HUES6 (cell line): ENCODE measurements at regions not wholly inside any gene's neighbourhood (a gene's known extent, or its start where the extent isn't known, plus 50 kb on each side); places are given as distances from the start of the nearest gene placed in this dataset.
"Not testable (repeated sequence)": the region's sequence is repeated elsewhere in the genome, so short reads cannot be mapped to it uniquely, and the experiment has no call there.

Source experiments
- H3K27ac ChIP-seq: 2 replicates; pipeline ENCODE4 v1.7.0; 2013; ENCODE audit warnings: low read depth, mild to moderate bottlenecking, low read length, inconsistent platforms
- H3K27me3 ChIP-seq: 2 replicates; pipeline ENCODE4 v1.6.1; 2013; ENCODE audit warnings: low read length; ENCODE audit not compliant: control insufficient read depth, insufficient read depth
- H3K36me3 ChIP-seq: 2 replicates; pipeline ENCODE4 v1.6.1; 2013; ENCODE audit warnings: low read length; ENCODE audit not compliant: control insufficient read depth, insufficient read depth
- H3K4me1 ChIP-seq: 2 replicates; pipeline ENCODE4 v1.6.1; 2013; ENCODE audit warnings: low read length; ENCODE audit not compliant: control insufficient read depth, insufficient read depth
- H3K4me3 ChIP-seq: 2 replicates; pipeline ENCODE4 v1.5.1; 2013; ENCODE audit warnings: low read depth, low read length
- H3K9ac ChIP-seq: one replicate; pipeline ENCODE4 v1.6.1; 2013; ENCODE audit warnings: mild to moderate bottlenecking, low read length
- H3K9me3 ChIP-seq: 2 replicates; pipeline ENCODE4 v1.6.1; 2013; ENCODE audit warnings: low read depth, low read length; ENCODE audit not compliant: control insufficient read depth, insufficient read depth

GRCh38 chr3:144942093-144942837 is 970.6 kb downstream of the DIPK2A start:
- Histone ChIP-seq H3K4me3 (no peak overlapping the region), H3K9me3 (no peaks in the 10 kb centered on the region), H3K9ac (no peak overlapping the region), H3K27me3 (no peaks in the 10 kb centered on the region), H3K4me1 (no peaks in the 10 kb centered on the region), H3K36me3 (no peaks in the 10 kb centered on the region), H3K27ac (no peak overlapping the region)

- Histone ChIP-seq H3K36me3 (no peaks in the 10 kb centered on the region), H3K27ac (no peak overlapping the region), H3K4me1 (0 out of 2 replicates have a peak, but pooled peaks cover 2% of the 10 kb centered on the region), H3K4me3 (no peak overlapping the region), H3K27me3 (no peaks in the 10 kb centered on the region), H3K9ac (no peak overlapping the region), H3K9me3 (no peaks in the 10 kb centered on the region)
Measured at GRCh38 chr3:144942838-144943197, 971.2 kb downstream of the DIPK2A start.

GRCh38 chr3:144947895-144948294 is 976.3 kb downstream of the DIPK2A start:
- 0 out of 2 replicates have a peak, but pooled peaks cover 2% of the 10 kb centered on the region for H3K4me1 ChIP-seq
- H3K4me3 ChIP-seq: no peak overlapping the region
- no peak overlapping the region for H3K27ac ChIP-seq

GRCh38 chr3:144948711-144949110 is 977.1 kb downstream of the DIPK2A start:
- Histone ChIP-seq H3K4me3 (no peak overlapping the region), H3K4me1 (0 out of 2 replicates have a peak, but pooled peaks cover 2% of the 10 kb centered on the region), H3K9me3 (peaks cover 6% of the 10 kb centered on the region; the same call in 1 of the 2 replicates), H3K9ac (no peak overlapping the region), H3K36me3 (no peaks in the 10 kb centered on the region), H3K27ac (no peak overlapping the region), H3K27me3 (no peaks in the 10 kb centered on the region)

More at GRCh38 chr3:144947895-144948294, 976.3 kb downstream of the DIPK2A start:
- no peaks in the 10 kb centered on the region for H3K27me3 ChIP-seq
- no peaks in the 10 kb centered on the region for H3K36me3 ChIP-seq
- peaks cover 6% of the 10 kb centered on the region; the same call in 1 of the 2 replicates for H3K9me3 ChIP-seq
- H3K9ac ChIP-seq: no peak overlapping the region

GRCh38 chr3:144953959-144954358 is 982.3 kb downstream of the DIPK2A start:
- no peaks in the 10 kb centered on the region for H3K36me3 ChIP-seq
- peaks cover 6% of the 10 kb centered on the region; the same call in 1 of the 2 replicates for H3K9me3 ChIP-seq
- no peak overlapping the region for H3K27ac ChIP-seq
- H3K27me3 ChIP-seq: no peaks in the 10 kb centered on the region
- H3K4me1 ChIP-seq: peaks cover 3% of the 10 kb centered on the region; the same call in 1 of the 2 replicates
- no peak overlapping the region for H3K4me3 ChIP-seq
- no peak overlapping the region for H3K9ac ChIP-seq

GRCh38 chr3:144957398-144958101 is 985.9 kb downstream of the DIPK2A start:
- no peak overlapping the region for H3K4me3 ChIP-seq
- H3K27me3 ChIP-seq: no peaks in the 10 kb centered on the region
- no peaks in the 10 kb centered on the region for H3K36me3 ChIP-seq
- no peaks in the 10 kb centered on the region for H3K9me3 ChIP-seq
- no peak overlapping the region for H3K27ac ChIP-seq
- no peak overlapping the region for H3K9ac ChIP-seq
- H3K4me1 ChIP-seq: peaks cover 3% of the 10 kb centered on the region; the same call in 1 of the 2 replicates

GRCh38 chr3:144963810-144964209 is 992.2 kb downstream of the DIPK2A start:
- Histone ChIP-seq H3K4me3 (no peak overlapping the region), H3K4me1 (no peaks in the 10 kb centered on the region), H3K9me3 (no peaks in the 10 kb centered on the region), H3K36me3 (no peaks in the 10 kb centered on the region), H3K9ac (no peak overlapping the region), H3K27ac (no peak overlapping the region), H3K27me3 (no peaks in the 10 kb centered on the region)

GRCh38 chr3:144966560-144966959 is 994.9 kb downstream of the DIPK2A start:
- Histone ChIP-seq H3K27ac (no peak overlapping the region), H3K9me3 (no peaks in the 10 kb centered on the region), H3K4me3 (no peak overlapping the region), H3K9ac (no peak overlapping the region), H3K4me1 (no peaks in the 10 kb centered on the region), H3K27me3 (no peaks in the 10 kb centered on the region), H3K36me3 (no peaks in the 10 kb centered on the region)

GRCh38 chr3:144968750-144969350 is 997.2 kb downstream of the DIPK2A start:
- Histone ChIP-seq H3K27ac (no peak overlapping the region), H3K4me1 (no peaks in the 10 kb centered on the region), H3K4me3 (no peak overlapping the region), H3K36me3 (no peaks in the 10 kb centered on the region), H3K9me3 (no peaks in the 10 kb centered on the region), H3K9ac (no peak overlapping the region), H3K27me3 (no peaks in the 10 kb centered on the region)

GRCh38 chr3:144984481-144984880 is 1012.9 kb downstream of the DIPK2A start:
- not testable (repeated sequence) for H3K9ac ChIP-seq, H3K4me1 ChIP-seq, H3K36me3 ChIP-seq, H3K9me3 ChIP-seq, H3K27me3 ChIP-seq, H3K27ac ChIP-seq, H3K4me3 ChIP-seq

- Histone ChIP-seq H3K4me3 (no peak overlapping the region), H3K27ac (no peak overlapping the region), H3K36me3 (no peaks in the 10 kb centered on the region), H3K9ac (no peak overlapping the region), H3K9me3 (no peaks in the 10 kb centered on the region), H3K27me3 (no peaks in the 10 kb centered on the region), H3K4me1 (no peaks in the 10 kb centered on the region)
Measured at GRCh38 chr3:144989807-144990206, 1018.2 kb downstream of the DIPK2A start.
